SU-DHL-6 (cell line): ENCODE measurements at regions not wholly inside any gene's neighbourhood (a gene's known extent, or its start where the extent isn't known, plus 50 kb on each side); places are given as distances from the start of the nearest gene placed in this dataset.

Source experiments
- H2AFZ ChIP-seq: fragments of 200-600 bp; sonication (generic); 2 replicates; pipeline ENCODE4 v1.6.1; 2014; ENCODE audit warnings: low read depth, mild to moderate bottlenecking, moderate library complexity, mixed read lengths, antibody characterized with exemption, low read length; ENCODE audit not compliant: severe bottlenecking
- H3F3A ChIP-seq: fragments of 200-600 bp; shearing (Covaris generic); 2 replicates; pipeline ENCODE4 v1.6.0; 2016; ENCODE audit warnings: antibody characterized with exemption, mild to moderate bottlenecking; ENCODE audit not compliant: insufficient read depth
- H3K27ac ChIP-seq: fragments of 200-600 bp; sonication (generic); 2 replicates; pipeline ENCODE4 v1.5.1; 2016; ENCODE audit warnings: low read depth, mild to moderate bottlenecking, low read length, moderate library complexity, mixed read lengths
- H3K27me3 ChIP-seq: fragments of 200-600 bp; sonication (generic), shearing (Covaris generic); 2 replicates; pipeline ENCODE4 v1.6.0; 2014; ENCODE audit warnings: mild to moderate bottlenecking, low read length
- H3K36me3 ChIP-seq: fragments of 200-600 bp; sonication (generic); 2 replicates; pipeline ENCODE4 v1.6.1; 2014; ENCODE audit warnings: mild to moderate bottlenecking, low read length, mixed read lengths
- H3K4me2 ChIP-seq: fragments of 300-600, 200-600 bp; shearing (Covaris generic), sonication (generic); 2 replicates; pipeline ENCODE4 v1.6.0; 2014; ENCODE audit warnings: low read length, low read depth, mild to moderate bottlenecking; ENCODE audit not compliant: poor library complexity, severe bottlenecking
- H3K4me3 ChIP-seq: fragments of 200-600 bp; sonication (generic); 2 replicates; pipeline ENCODE4 v1.5.1; 2014; ENCODE audit warnings: antibody characterized with exemption, low read length, mild to moderate bottlenecking, mixed read lengths; ENCODE audit not compliant: insufficient read depth, poor library complexity, severe bottlenecking
- H3K79me2 ChIP-seq: fragments of 200-600 bp; sonication (generic); 2 replicates; pipeline ENCODE4 v1.6.1; 2014; ENCODE audit warnings: mild to moderate bottlenecking, low read length, moderate library complexity; ENCODE audit not compliant: insufficient read depth
- H3K9ac ChIP-seq: fragments of 200-600 bp; sonication (generic); 2 replicates; pipeline ENCODE4 v1.7.0; 2014; ENCODE audit warnings: mild to moderate bottlenecking, low read length
- H3K9me2 ChIP-seq: fragments of 200-600 bp; sonication (generic); replicated peaks from 2 replicates; pipeline ENCODE4 v1.6.1; 2014; ENCODE audit warnings: low read length; ENCODE audit not compliant: insufficient read depth
- H3K9me3 ChIP-seq: fragments of 200-600 bp; sonication (generic); 2 replicates; pipeline ENCODE4 v1.6.1; 2014; ENCODE audit warnings: low read length, mixed read lengths; ENCODE audit not compliant: insufficient read depth
- H4K20me1 ChIP-seq: fragments of 200-600 bp; sonication (generic); 2 replicates; pipeline ENCODE4 v1.6.1; 2014; ENCODE audit warnings: low read depth, mild to moderate bottlenecking, antibody characterized with exemption, low read length, moderate library complexity, mixed read lengths
- CTCF ChIP-seq: fragments of 200-600 bp; sonication (generic); IDR thresholded peaks from one replicate; pipeline ENCODE4 v1.5.1; 2017; ENCODE audit warnings: antibody characterized with exemption, mild to moderate bottlenecking, low read length, moderate library complexity; ENCODE audit not compliant: insufficient read depth, poor library complexity, severe bottlenecking
- EZH2phosphoT487 ChIP-seq: fragments of 200-600 bp; sonication (generic), shearing (Covaris generic); conservative IDR thresholded peaks from 2 replicates; pipeline ENCODE4 v1.6.1; 2018; ENCODE audit warnings: mild to moderate bottlenecking, antibody characterized with exemption, low read length, moderate library complexity, mixed read lengths

GRCh38 chr1:221174330-221174993 is 295.2 kb downstream of the HLX start:
- Histone ChIP-seq H3K9ac (no peak overlapping the region), H3K9me2 (no peaks in the 10 kb centered on the region), H3K36me3 (no peaks in the 10 kb centered on the region), H3K4me2 (no peak overlapping the region), H3K27me3 (no peaks in the 10 kb centered on the region), H3K9me3 (no peaks in the 10 kb centered on the region), H3K4me3 (no peak overlapping the region), H3K79me2 (no peaks in the 10 kb centered on the region), H3K27ac (no peak overlapping the region), H2AFZ (no peak overlapping the region), H4K20me1 (no peaks in the 10 kb centered on the region), H3F3A (no peaks in the 10 kb centered on the region)
- TF ChIP-seq EZH2phosphoT487, result no peak
- TF ChIP-seq CTCF, result no peak

GRCh38 chr1:221175249-221175648 is 296.0 kb downstream of the HLX start:
- no peak for TF ChIP-seq CTCF
- no peak overlapping the region for H3K27ac ChIP-seq
- H2AFZ ChIP-seq, result no peak overlapping the region

GRCh38 chr1:221180704-221181368 is 301.6 kb downstream of the HLX start:
- Histone ChIP-seq H3K9me3 (no peaks in the 10 kb centered on the region), H3K27ac (no peak overlapping the region), H3K4me2 (no peak overlapping the region), H3K9me2 (no peaks in the 10 kb centered on the region), H3K79me2 (no peaks in the 10 kb centered on the region), H2AFZ (no peak overlapping the region), H3F3A (no peaks in the 10 kb centered on the region), H4K20me1 (no peaks in the 10 kb centered on the region), H3K36me3 (no peaks in the 10 kb centered on the region), H3K9ac (no peak overlapping the region), H3K4me3 (no peak overlapping the region), H3K27me3 (no peaks in the 10 kb centered on the region)
- TF ChIP-seq EZH2phosphoT487 (no peak), CTCF (no peak)

More at GRCh38 chr1:221175249-221175648, 296.0 kb downstream of the HLX start:
- H3K27me3 ChIP-seq, result no peaks in the 10 kb centered on the region
- no peaks in the 10 kb centered on the region for H3K9me2 ChIP-seq
- H3K79me2 ChIP-seq, result no peaks in the 10 kb centered on the region
- H3K4me2 ChIP-seq, result no peak overlapping the region
- H3K9me3 ChIP-seq, result no peaks in the 10 kb centered on the region
- no peaks in the 10 kb centered on the region for H3K36me3 ChIP-seq
- no peaks in the 10 kb centered on the region for H3F3A ChIP-seq
- H3K4me3 ChIP-seq, result no peak overlapping the region
- no peak overlapping the region for H3K9ac ChIP-seq
- H4K20me1 ChIP-seq, result no peaks in the 10 kb centered on the region
